ENCODE measurements at regions not wholly inside any gene's neighbourhood (a gene's known extent, or its start where the extent isn't known, plus 50 kb on each side); places are given as distances from the start of the nearest gene placed in this dataset.

- TF ChIP-seq USF1 (CRISPR knock-in tag; IDR thresholded peaks at IDR 0.05) (no peak), CTCF (IDR thresholded peaks at IDR 0.05) (no peak), SP1 (CRISPR knock-in tag; conservative IDR thresholded peaks at IDR 0.05) (no peak), ZNF396 (CRISPR knock-in tag; IDR thresholded peaks at IDR 0.05; ENCODE audit: borderline replicate concordance) (no peak), ZNF263 (CRISPR knock-in tag; IDR thresholded peaks at IDR 0.05; ENCODE audit: low read depth) (no peak), JUN (CRISPR knock-in tag; IDR thresholded peaks at IDR 0.05) (no peak), CREB1 (CRISPR knock-in tag; IDR thresholded peaks at IDR 0.05) (no peak), ZNF423 (CRISPR knock-in tag; IDR thresholded peaks at IDR 0.05) (no peak), NR2C2 (CRISPR knock-in tag; IDR thresholded peaks at IDR 0.05) (no peak), MLX (CRISPR knock-in tag; IDR thresholded peaks at IDR 0.05) (no peak), ATF2 (CRISPR knock-in tag; IDR thresholded peaks at IDR 0.05; ENCODE audit: borderline replicate concordance, low read depth) (no peak), ZBTB21 (CRISPR knock-in tag; IDR thresholded peaks at IDR 0.05; ENCODE audit: borderline replicate concordance) (no peak), NR3C1 (CRISPR knock-in tag; conservative IDR thresholded peaks at IDR 0.05; ENCODE audit: low read depth) (no peak), TEAD4 (CRISPR knock-in tag; IDR thresholded peaks at IDR 0.05) (no peak)
These were observed 314.6 kb upstream of the PDE3A start for GRCh38 chr12:20053782-20054181.
